Immature natural killer cell (primary cell): ENCODE measurements at regions not wholly inside any gene's neighbourhood (a gene's known extent, or its start where the extent isn't known, plus 50 kb on each side); places are given as distances from the start of the nearest gene placed in this dataset.
A peak's percentile ranks its signal among the peaks of the same experiment; 100 is the strongest.

ENCODE experiments used
- DNase-seq, 3 donors: peaks; one replicate each; pipeline ENCODE4 v3.0.0; 2022; ENCODE audit warnings: mixed read lengths in 1 of 3
- H3K27ac Mint-ChIP-seq, 6 donors: one replicate each; pipeline ENCODE4 v1.8.0; 2020; ENCODE audit warnings: mixed read lengths in 6 of 6, mild to moderate bottlenecking in 5 of 6, inconsistent platforms in 4 of 6, moderate library complexity in 3 of 6
- H3K27me3 Mint-ChIP-seq, 3 donors: one replicate each; pipeline ENCODE4 v1.8.0; 2020 to 2021; ENCODE audit warnings: low read depth in 3 of 3, mild to moderate bottlenecking in 3 of 3, mixed read lengths in 3 of 3, moderate library complexity in 3 of 3, inconsistent platforms in 1 of 3
- H3K36me3 Mint-ChIP-seq, 3 donors: one replicate each; pipeline ENCODE4 v1.8.0; 2020; ENCODE audit warnings: mixed read lengths in 3 of 3, inconsistent platforms in 2 of 3, mild to moderate bottlenecking in 2 of 3
- H3K4me1 Mint-ChIP-seq, 2 donors: one replicate each; pipeline ENCODE4 v1.8.0; 2020; ENCODE audit warnings: inconsistent platforms in 2 of 2, mild to moderate bottlenecking in 2 of 2, mixed read lengths in 2 of 2, moderate library complexity in 1 of 2
- H3K4me3 Mint-ChIP-seq, 5 donors: one replicate each; pipeline ENCODE4 v1.8.0; 2020; ENCODE audit warnings: mild to moderate bottlenecking in 5 of 5, mixed read lengths in 5 of 5, inconsistent platforms in 3 of 5, moderate library complexity in 3 of 5
- H3K9me3 Mint-ChIP-seq, 6 donors: one replicate each; pipeline ENCODE4 v1.8.0; 2020; ENCODE audit warnings: mild to moderate bottlenecking in 6 of 6, mixed read lengths in 6 of 6, inconsistent platforms in 4 of 6, moderate library complexity in 3 of 6

- H3K27me3 Mint-ChIP-seq: peaks cover 1 to 3% (median 2%) of the 10 kb centered on the region in 3 donors
- H3K4me1 Mint-ChIP-seq: peaks cover 42 to 52% of the 10 kb centered on the region in 2 donors
- DNase-seq: no peak
- no peaks in the 10 kb centered on the region for H3K9me3 Mint-ChIP-seq
- H3K27ac Mint-ChIP-seq: peak overlapping the region in 2 of 6 donors; percentile 57 to 61
- H3K36me3 Mint-ChIP-seq: peaks cover 0 to 13% (median 9%) of the 10 kb centered on the region in 3 donors
- no peak overlapping the region for H3K4me3 Mint-ChIP-seq
Observed at GRCh38 chr9:113701774-113702755, 174.0 kb upstream of the ZNF618 start.

GRCh38 chr9:113705306-113705927, 170.7 kb upstream of the ZNF618 start:
- no peaks in the 10 kb centered on the region for H3K9me3 Mint-ChIP-seq
- H3K4me3 Mint-ChIP-seq: peak overlapping the region; percentile 71 to 83 (median 77)
- H3K27me3 Mint-ChIP-seq: peaks cover 0 to 3% (median 1%) of the 10 kb centered on the region in 3 donors
- peak overlapping the region; percentile 69 to 95 (median 91) for H3K27ac Mint-ChIP-seq
- H3K36me3 Mint-ChIP-seq: peaks cover 0 to 22% (median 2%) of the 10 kb centered on the region in 3 donors
- H3K4me1 Mint-ChIP-seq: peaks cover 54 to 55% of the 10 kb centered on the region in 2 donors
- peak; percentile 47 to 61 (median 61) for DNase-seq

- no peak for DNase-seq
- no peaks in the 10 kb centered on the region for H3K9me3 Mint-ChIP-seq
- H3K27me3 Mint-ChIP-seq: peaks cover 0 to 3% (median 1%) of the 10 kb centered on the region in 3 donors
- peak overlapping the region; percentile 69 to 95 (median 91) for H3K27ac Mint-ChIP-seq
- peaks cover 54 to 55% of the 10 kb centered on the region in 2 donors for H3K4me1 Mint-ChIP-seq
- H3K36me3 Mint-ChIP-seq: peaks cover 0 to 22% (median 0%) of the 10 kb centered on the region in 3 donors
- peak overlapping the region; percentile 71 to 83 (median 77) for H3K4me3 Mint-ChIP-seq
Observed at GRCh38 chr9:113705928-113706519, 170.1 kb upstream of the ZNF618 start.

- Mint-ChIP-seq H3K4me1 (peaks cover 49 to 51% of the 10 kb centered on the region in 2 donors), H3K4me3 (peak overlapping the region in 1 of 5 donors; percentile 22), H3K27me3 (peaks cover 0 to 3% (median 1%) of the 10 kb centered on the region in 3 donors), H3K27ac (peak overlapping the region in 3 of 6 donors; percentile 21 to 83 (median 32)), H3K36me3 (peaks cover 0 to 25% (median 0%) of the 10 kb centered on the region in 3 donors), H3K9me3 (no peaks in the 10 kb centered on the region)
- DNase-seq: no peak
Observed at GRCh38 chr9:113707953-113708695, 168.0 kb upstream of the ZNF618 start.

- no peak for DNase-seq
- Mint-ChIP-seq H3K27me3 (peaks cover 0 to 4% (median under 1%) of the 10 kb centered on the region in 3 donors), H3K9me3 (no peaks in the 10 kb centered on the region), H3K27ac (peak overlapping the region in 2 of 6 donors; percentile 2 to 28), H3K36me3 (peaks cover 0 to 25% (median 0%) of the 10 kb centered on the region in 3 donors), H3K4me1 (peaks cover 39 to 45% of the 10 kb centered on the region in 2 donors), H3K4me3 (no peak overlapping the region)
Observed at GRCh38 chr9:113708821-113709713, 167.0 kb upstream of the ZNF618 start.

GRCh38 chr9:113709721-113710120, 166.4 kb upstream of the ZNF618 start:
- Mint-ChIP-seq H3K9me3 (no peaks in the 10 kb centered on the region), H3K4me1 (peaks cover 33 to 38% of the 10 kb centered on the region in 2 donors), H3K27me3 (peaks cover 0 to 4% (median 0%) of the 10 kb centered on the region in 3 donors), H3K4me3 (no peak overlapping the region), H3K27ac (peak overlapping the region in 2 of 6 donors; percentile 21 to 46), H3K36me3 (peaks cover 0 to 25% (median 4%) of the 10 kb centered on the region in 3 donors)
- no peak for DNase-seq

- no peak overlapping the region for H3K4me3 Mint-ChIP-seq
- peaks cover 17 to 23% of the 10 kb centered on the region in 2 donors for H3K4me1 Mint-ChIP-seq
- DNase-seq: no peak
- peak overlapping the region in 2 of 6 donors; percentile 28 to 66 for H3K27ac Mint-ChIP-seq
- peaks cover 0 to 4% (median 0%) of the 10 kb centered on the region in 3 donors for H3K27me3 Mint-ChIP-seq
- H3K9me3 Mint-ChIP-seq: no peaks in the 10 kb centered on the region
- peaks cover under 1 to 30% (median 9%) of the 10 kb centered on the region in 3 donors for H3K36me3 Mint-ChIP-seq
Observed at GRCh38 chr9:113711251-113711650, 164.9 kb upstream of the ZNF618 start.

GRCh38 chr9:113712053-113712452, 164.1 kb upstream of the ZNF618 start:
- Mint-ChIP-seq H3K4me1 (peaks cover 9 to 15% of the 10 kb centered on the region in 2 donors), H3K27me3 (peaks cover 0 to 4% (median 0%) of the 10 kb centered on the region in 3 donors), H3K36me3 (peaks cover 3 to 28% (median 9%) of the 10 kb centered on the region in 3 donors), H3K4me3 (no peak overlapping the region), H3K27ac (no peak overlapping the region), H3K9me3 (no peaks in the 10 kb centered on the region)
- no peak for DNase-seq

- Mint-ChIP-seq H3K36me3 (peaks cover 3 to 12% (median 9%) of the 10 kb centered on the region in 3 donors), H3K27ac (no peak overlapping the region), H3K4me1 (peaks cover 0 to 10% of the 10 kb centered on the region in 2 donors), H3K4me3 (no peak overlapping the region), H3K27me3 (peaks cover 0 to 1% (median 0%) of the 10 kb centered on the region in 3 donors), H3K9me3 (no peaks in the 10 kb centered on the region)
- no peak for DNase-seq
Observed at GRCh38 chr9:113715086-113715485, 161.0 kb upstream of the ZNF618 start.

GRCh38 chr9:113719919-113720318, 156.2 kb upstream of the ZNF618 start:
- Mint-ChIP-seq H3K27me3 (no peaks in the 10 kb centered on the region), H3K36me3 (peaks cover 3 to 8% (median 4%) of the 10 kb centered on the region in 3 donors), H3K4me1 (peaks cover 4 to 17% of the 10 kb centered on the region in 2 donors), H3K27ac (no peak overlapping the region), H3K9me3 (no peaks in the 10 kb centered on the region), H3K4me3 (no peak overlapping the region)
- DNase-seq: no peak

GRCh38 chr9:113720495-113720894, 155.6 kb upstream of the ZNF618 start:
- H3K27me3 Mint-ChIP-seq: no peaks in the 10 kb centered on the region
- no peak overlapping the region for H3K4me3 Mint-ChIP-seq
- no peak for DNase-seq
- H3K4me1 Mint-ChIP-seq: peaks cover 4 to 17% of the 10 kb centered on the region in 2 donors
- H3K36me3 Mint-ChIP-seq: peaks cover 3 to 8% (median 4%) of the 10 kb centered on the region in 3 donors
- no peaks in the 10 kb centered on the region for H3K9me3 Mint-ChIP-seq
- peak overlapping the region in 3 of 6 donors; percentile 5 to 57 (median 40) for H3K27ac Mint-ChIP-seq

GRCh38 chr9:113721856-113722255, 154.3 kb upstream of the ZNF618 start:
- DNase-seq: no peak
- Mint-ChIP-seq H3K9me3 (no peaks in the 10 kb centered on the region), H3K27ac (no peak overlapping the region), H3K27me3 (no peaks in the 10 kb centered on the region), H3K36me3 (no peaks in the 10 kb centered on the region), H3K4me1 (peaks cover 4 to 17% of the 10 kb centered on the region in 2 donors), H3K4me3 (no peak overlapping the region)
